BJ (cell line): ENCODE measurements at regions not wholly inside any gene's neighbourhood (a gene's known extent, or its start where the extent isn't known, plus 50 kb on each side); places are given as distances from the start of the nearest gene placed in this dataset.

Experiments
- CTCF ChIA-PET: fragments of 350-600 bp; formaldehyde crosslinking; extraction: SDS; loops from one replicate; lab custom pipeline; 2021; ENCODE audit warnings: antibody characterized with exemption, inconsistent platforms; lab: Yijun Ruan, JAX
- POLR2A ChIA-PET: fragments of 300-600 bp; sonication (Branson Sonifier 250); formaldehyde crosslinking; extraction: SDS; loops from one replicate; lab custom pipeline; 2021; ENCODE audit warnings: antibody characterized with exemption; lab: Charles Lee
- DNase-seq: peaks from one replicate; pipeline ENCODE4 v3.0.0-alpha.2; 2011; ENCODE audit warnings: low read depth
- H3K27me3 ChIP-seq: 2 replicates; pipeline ENCODE4 v1.6.0; 2011; ENCODE audit warnings: low read length; ENCODE audit not compliant: control insufficient read depth, insufficient read depth
- H3K36me3 ChIP-seq: 2 replicates; pipeline ENCODE4 v1.5.1; 2011; ENCODE audit warnings: low read length; ENCODE audit not compliant: control insufficient read depth, insufficient read depth
- H3K4me3 ChIP-seq: 2 replicates; pipeline ENCODE4 v1.5.1; 2011; ENCODE audit warnings: low read depth, mild to moderate bottlenecking, control low read depth, low read length
- TF ChIP-seq, protein P1 (sequence below): IDR thresholded peaks from 2 replicates; pipeline ENCODE4 v1.5.1; 2011; ENCODE audit warnings: low read depth, mild to moderate bottlenecking, control low read depth, inconsistent platforms, low read length, moderate library complexity; ENCODE audit not compliant: insufficient read depth

DNA sequence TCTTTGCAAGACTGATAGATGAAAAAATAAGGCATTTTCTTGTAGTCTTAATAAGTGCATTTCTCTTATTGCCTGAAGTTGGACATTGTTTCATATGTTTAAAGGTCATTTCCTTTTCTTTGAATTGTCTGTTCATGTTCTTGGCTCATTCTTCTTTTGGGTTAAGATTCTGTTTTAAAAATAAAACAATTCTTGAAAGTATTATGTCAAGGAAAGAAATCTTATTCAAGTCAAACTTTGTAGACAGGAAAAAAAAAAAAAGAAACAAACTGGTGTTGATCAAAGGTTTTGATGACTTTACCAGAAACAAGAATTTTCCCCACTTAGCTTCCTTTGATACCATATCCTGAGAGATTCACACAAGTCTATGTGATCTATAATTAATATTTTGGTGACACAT, 132.9 kb upstream of the AADACL2 start:
- H3K4me3 ChIP-seq = no peak overlapping the region
- no peaks in the 10 kb centered on the region for H3K36me3 ChIP-seq
- no peaks in the 10 kb centered on the region for H3K27me3 ChIP-seq
- POLR2A ChIA-PET = no interaction called here
- TF ChIP-seq, protein P1, sequence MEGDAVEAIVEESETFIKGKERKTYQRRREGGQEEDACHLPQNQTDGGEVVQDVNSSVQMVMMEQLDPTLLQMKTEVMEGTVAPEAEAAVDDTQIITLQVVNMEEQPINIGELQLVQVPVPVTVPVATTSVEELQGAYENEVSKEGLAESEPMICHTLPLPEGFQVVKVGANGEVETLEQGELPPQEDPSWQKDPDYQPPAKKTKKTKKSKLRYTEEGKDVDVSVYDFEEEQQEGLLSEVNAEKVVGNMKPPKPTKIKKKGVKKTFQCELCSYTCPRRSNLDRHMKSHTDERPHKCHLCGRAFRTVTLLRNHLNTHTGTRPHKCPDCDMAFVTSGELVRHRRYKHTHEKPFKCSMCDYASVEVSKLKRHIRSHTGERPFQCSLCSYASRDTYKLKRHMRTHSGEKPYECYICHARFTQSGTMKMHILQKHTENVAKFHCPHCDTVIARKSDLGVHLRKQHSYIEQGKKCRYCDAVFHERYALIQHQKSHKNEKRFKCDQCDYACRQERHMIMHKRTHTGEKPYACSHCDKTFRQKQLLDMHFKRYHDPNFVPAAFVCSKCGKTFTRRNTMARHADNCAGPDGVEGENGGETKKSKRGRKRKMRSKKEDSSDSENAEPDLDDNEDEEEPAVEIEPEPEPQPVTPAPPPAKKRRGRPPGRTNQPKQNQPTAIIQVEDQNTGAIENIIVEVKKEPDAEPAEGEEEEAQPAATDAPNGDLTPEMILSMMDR = no peak
- CTCF ChIA-PET = no interaction called here
- DNase-seq = no peak

DNA sequence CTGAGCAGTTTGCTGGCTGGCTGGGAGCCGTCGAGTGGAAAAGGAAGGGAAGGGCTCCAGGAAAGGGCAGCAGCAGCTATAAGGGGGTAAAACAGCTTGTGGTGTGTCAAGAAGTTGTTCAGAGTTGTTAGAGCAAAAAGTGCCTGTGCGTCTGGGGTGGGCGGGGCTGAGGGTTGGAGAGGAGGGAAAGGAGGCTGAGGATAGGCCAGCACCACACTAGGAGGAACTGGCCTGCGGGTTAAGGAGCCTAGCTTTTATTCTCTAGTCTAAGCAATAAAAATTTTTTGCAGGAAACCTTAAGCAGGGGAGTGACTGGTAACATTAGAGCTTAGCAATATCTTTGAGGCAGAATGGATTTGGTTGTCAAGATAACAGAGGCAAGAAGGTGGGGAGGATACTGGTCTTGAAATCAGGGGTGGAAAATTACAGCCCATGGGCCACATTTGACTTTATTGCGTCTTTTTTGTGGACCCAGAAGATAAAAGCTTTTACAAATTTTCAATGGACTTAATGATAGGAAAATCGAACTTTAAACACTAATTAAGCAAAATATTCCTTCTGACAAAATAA, 134.5 kb upstream of the AADACL2 start:
- Histone ChIP-seq H3K27me3 (no peaks in the 10 kb centered on the region), H3K4me3 (no peak overlapping the region), H3K36me3 (no peaks in the 10 kb centered on the region)
- TF ChIP-seq, protein P1 = no peak
- DNase-seq = no peak
- ChIA-PET CTCF (interaction anchor here (0.6 kb wide), 1 partner anchor 116 kb away, joined by 3 read pairs; no protein-coding TSS in a partner anchor), POLR2A (no interaction called here)

DNA sequence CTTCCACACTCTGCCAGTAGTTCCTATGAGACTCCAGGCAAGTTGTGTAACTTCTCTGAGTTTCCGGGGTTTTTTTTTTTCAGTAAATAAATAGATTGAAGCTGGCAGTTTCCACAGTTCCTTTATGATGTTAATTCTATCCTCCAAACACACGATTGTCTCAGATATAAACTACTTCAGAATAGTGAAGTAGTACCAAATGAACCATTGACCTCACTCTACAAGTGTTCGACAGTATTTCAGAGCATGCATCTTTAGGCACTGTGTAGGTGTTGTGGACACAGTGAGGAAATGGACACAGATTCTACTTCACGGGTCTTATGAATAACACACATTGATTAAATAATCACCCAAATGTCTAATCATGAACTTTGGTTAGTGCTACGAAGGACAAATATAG, 136.1 kb upstream of the IGSF10 start:
- Histone ChIP-seq H3K27me3 (no peaks in the 10 kb centered on the region), H3K36me3 (no peaks in the 10 kb centered on the region), H3K4me3 (no peak overlapping the region)
- POLR2A ChIA-PET = no interaction called here
- no peak for DNase-seq
- CTCF ChIA-PET = interaction anchor here (1.1 kb wide), 1 partner anchor 12 kb away, joined by 3 read pairs; no protein-coding TSS in a partner anchor
- TF ChIP-seq, protein P1 = no peak

DNA sequence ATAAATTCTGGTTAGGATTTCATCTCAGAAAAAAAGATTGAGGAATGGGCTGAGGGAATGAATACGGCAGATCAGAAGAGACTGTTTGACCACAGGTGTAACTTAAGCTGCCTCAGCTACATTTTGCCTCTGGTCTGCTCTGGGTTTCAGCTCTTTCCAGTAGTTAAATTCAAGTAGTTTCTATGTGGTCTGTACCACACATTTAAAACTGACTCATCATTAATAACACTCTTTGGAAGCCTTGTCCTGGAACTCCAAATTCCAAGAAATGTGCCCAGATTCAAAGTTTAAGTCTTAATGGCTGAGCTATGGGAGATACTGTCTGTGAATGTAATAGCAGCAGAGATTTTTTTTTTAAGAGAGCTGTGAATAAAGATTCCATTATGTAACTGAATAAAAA, 133.1 kb upstream of the IGSF10 start:
- no peak for DNase-seq
- no peaks in the 10 kb centered on the region for H3K27me3 ChIP-seq
- POLR2A ChIA-PET = no interaction called here
- no peaks in the 10 kb centered on the region for H3K36me3 ChIP-seq
- no peak overlapping the region for H3K4me3 ChIP-seq
- CTCF ChIA-PET = interaction anchor here (0.7 kb wide), 1 partner anchor 10 kb away, joined by 3 read pairs; no protein-coding TSS in a partner anchor
- TF ChIP-seq, protein P1 = no peak

DNA sequence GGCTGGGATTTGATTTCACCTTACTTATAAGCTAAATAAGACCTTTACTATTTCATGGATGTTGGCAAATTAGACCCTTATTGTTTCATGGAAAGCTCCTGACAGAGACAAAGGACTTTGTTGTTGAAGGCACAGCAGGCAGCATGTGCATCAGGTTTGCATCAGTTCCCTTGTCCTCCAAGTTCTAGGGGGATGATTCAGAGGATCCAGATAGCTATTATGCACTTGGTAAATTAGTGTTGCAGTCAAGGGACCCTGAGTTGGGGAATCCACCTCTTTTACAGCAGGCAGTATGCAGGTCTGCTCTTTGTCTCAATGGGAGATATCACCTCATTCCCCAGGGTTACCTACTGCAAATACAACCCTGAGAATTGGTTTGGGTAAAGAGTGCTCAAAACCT, 131.4 kb upstream of the IGSF10 start:
- no peak overlapping the region for H3K4me3 ChIP-seq
- no peak for DNase-seq
- TF ChIP-seq, protein P1 = no peak
- ChIA-PET CTCF (interaction anchor here (0.5 kb wide), 1 partner anchor 37 kb away, joined by 3 read pairs; no protein-coding TSS in a partner anchor), POLR2A (no interaction called here)
- no peaks in the 10 kb centered on the region for H3K27me3 ChIP-seq
- no peaks in the 10 kb centered on the region for H3K36me3 ChIP-seq
